Mesothelial cell of epicardium (in vitro differentiated cells): ENCODE measurements at regions not wholly inside any gene's neighbourhood (a gene's known extent, or its start where the extent isn't known, plus 50 kb on each side); places are given as distances from the start of the nearest gene placed in this dataset.

ENCODE experiments used
- DNase-seq, 2 experiments: peaks; one replicate each; pipeline ENCODE4 v3.0.0; 2021; ENCODE audit warnings: low spot score in 2 of 2; ENCODE audit not compliant: unreplicated experiment in 2 of 2
- H3K27ac Mint-ChIP-seq: 2 replicates; pipeline ENCODE4 v1.8.0; 2021; ENCODE audit warnings: mixed read lengths
- H3K27me3 Mint-ChIP-seq: 2 replicates; pipeline ENCODE4 v1.8.0; 2021; ENCODE audit warnings: low read depth, mixed read lengths
- H3K36me3 Mint-ChIP-seq: 2 replicates; pipeline ENCODE4 v1.8.0; 2021; ENCODE audit warnings: mixed read lengths
- H3K4me1 Mint-ChIP-seq: 2 replicates; pipeline ENCODE4 v1.8.0; 2021; ENCODE audit warnings: mixed read lengths
- H3K4me3 Mint-ChIP-seq: 2 replicates; pipeline ENCODE4 v1.8.0; 2021; ENCODE audit warnings: mild to moderate bottlenecking, moderate library complexity, mixed read lengths
- H3K9me3 Mint-ChIP-seq: 2 replicates; pipeline ENCODE4 v1.8.0; 2021; ENCODE audit warnings: mixed read lengths
- CTCF ChIP-seq: fragments of 200-600 bp; sonication (generic); IDR thresholded peaks from one replicate; pipeline ENCODE4 v1.5.0; 2021; ENCODE audit warnings: antibody characterized with exemption; ENCODE audit not compliant: unreplicated experiment

GRCh38 chrX:8346892-8347291 lies 117.7 kb upstream of the VCX3B start:
- no peaks in the 10 kb centered on the region for H3K4me1 Mint-ChIP-seq
- no peaks in the 10 kb centered on the region for H3K27me3 Mint-ChIP-seq
- DNase-seq = no peak
- H3K4me3 Mint-ChIP-seq = no peak overlapping the region
- TF ChIP-seq CTCF = no peak
- no peaks in the 10 kb centered on the region for H3K36me3 Mint-ChIP-seq
- peaks cover 3% of the 10 kb centered on the region for H3K9me3 Mint-ChIP-seq
- H3K27ac Mint-ChIP-seq = no peak overlapping the region

GRCh38 chrX:8349816-8350544 lies 114.7 kb upstream of the VCX3B start:
- DNase-seq = no peak
- Mint-ChIP-seq H3K4me3 (no peak overlapping the region), H3K27me3 (peaks cover under 1% of the 10 kb centered on the region), H3K36me3 (no peaks in the 10 kb centered on the region), H3K9me3 (no peaks in the 10 kb centered on the region), H3K4me1 (no peaks in the 10 kb centered on the region), H3K27ac (no peak overlapping the region)
- TF ChIP-seq CTCF = no peak

GRCh38 chrX:8358302-8358701 lies 106.3 kb upstream of the VCX3B start:
- Mint-ChIP-seq H3K36me3 (no peaks in the 10 kb centered on the region), H3K27me3 (peaks cover 4% of the 10 kb centered on the region), H3K4me1 (no peaks in the 10 kb centered on the region), H3K27ac (no peak overlapping the region), H3K4me3 (no peak overlapping the region), H3K9me3 (peaks cover 3% of the 10 kb centered on the region)
- DNase-seq = no peak
- no peak for TF ChIP-seq CTCF

GRCh38 chrX:8364369-8365141 lies 100.1 kb upstream of the VCX3B start:
- Mint-ChIP-seq H3K36me3 (no peaks in the 10 kb centered on the region), H3K4me1 (no peaks in the 10 kb centered on the region), H3K9me3 (no peaks in the 10 kb centered on the region), H3K4me3 (no peak overlapping the region), H3K27me3 (peaks cover 3% of the 10 kb centered on the region), H3K27ac (no peak overlapping the region)
- TF ChIP-seq CTCF = peak; percentile 21
- no peak for DNase-seq

GRCh38 chrX:8366481-8366880 lies 98.1 kb upstream of the VCX3B start:
- Mint-ChIP-seq H3K9me3 (no peaks in the 10 kb centered on the region), H3K27ac (no peak overlapping the region), H3K36me3 (no peaks in the 10 kb centered on the region), H3K4me3 (no peak overlapping the region), H3K4me1 (no peaks in the 10 kb centered on the region), H3K27me3 (peaks cover 3% of the 10 kb centered on the region)
- DNase-seq = no peak
- TF ChIP-seq CTCF = no peak
